A673 (cell line): ENCODE measurements at regions not wholly inside any gene's neighbourhood (a gene's known extent, or its start where the extent isn't known, plus 50 kb on each side); places are given as distances from the start of the nearest gene placed in this dataset.
"Not testable (repeated sequence)": the region's sequence is repeated elsewhere in the genome, so short reads cannot be mapped to it uniquely, and the experiment has no call there.

Experiments
- BruUV-seq: library from RNA; stranded (reverse); fragments of 400-500 nt; replicated peaks from 2 replicates; lab custom pipeline; 2021; lab: Mats Ljungman, UMichigan
- CTCF ChIA-PET: fragments of 300-600 bp; sonication (Branson Sonifier 250); formaldehyde crosslinking; loops from one replicate; lab custom pipeline; 2022; ENCODE audit warnings: antibody characterized with exemption; lab: Charles Lee
- POLR2A ChIA-PET: fragments of 300-600 bp; sonication (Branson Sonifier 250); formaldehyde crosslinking; loops from one replicate; lab custom pipeline; 2022; ENCODE audit warnings: antibody characterized with exemption; ENCODE audit not compliant: low non-redundant PET; lab: Charles Lee
- DNase-seq: peaks from one replicate; pipeline ENCODE4 v3.0.0-alpha.2; 2015; ENCODE audit warnings: low spot score
- H3K27ac ChIP-seq: fragments of 200-600 bp; sonication (generic); 2 replicates; pipeline ENCODE4 v1.5.1; 2016; ENCODE audit warnings: mixed run types, low read depth, mild to moderate bottlenecking, mixed read lengths, antibody characterized with exemption, low read length; ENCODE audit not compliant: poor library complexity, severe bottlenecking
- H3K27me3 ChIP-seq: fragments of 200-600 bp; sonication (generic); replicated peaks from 2 replicates; pipeline ENCODE4 v1.6.1; 2017; ENCODE audit warnings: mixed run types, low read depth, mild to moderate bottlenecking, mixed read lengths, antibody characterized with exemption, low read length; ENCODE audit not compliant: insufficient read depth, poor library complexity
- H3K36me3 ChIP-seq: fragments of 200-600 bp; sonication (generic); 2 replicates; pipeline ENCODE4 v1.6.1; 2016; ENCODE audit warnings: mixed run types, mild to moderate bottlenecking, mixed read lengths, antibody characterized with exemption, low read length; ENCODE audit not compliant: insufficient read depth, poor library complexity, severe bottlenecking
- H3K4me1 ChIP-seq: fragments of 200-600 bp; sonication (generic); 2 replicates; pipeline ENCODE4 v1.6.1; 2017; ENCODE audit warnings: mixed run types, mild to moderate bottlenecking, mixed read lengths, antibody characterized with exemption, low read length; ENCODE audit not compliant: insufficient read depth, poor library complexity, severe bottlenecking
- H3K4me3 ChIP-seq: fragments of 200-600 bp; sonication (generic); 2 replicates; pipeline ENCODE4 v1.5.1; 2016; ENCODE audit warnings: low read depth, mixed run types, mild to moderate bottlenecking, mixed read lengths, low read length; ENCODE audit not compliant: poor library complexity, severe bottlenecking
- H3K9me3 ChIP-seq: fragments of 200-600 bp; sonication (generic); 2 replicates; pipeline ENCODE4 v1.6.1; 2016; ENCODE audit warnings: mixed run types, low read depth, mild to moderate bottlenecking, mixed read lengths, antibody characterized with exemption, low read length; ENCODE audit not compliant: poor library complexity, severe bottlenecking
- EZH2 ChIP-seq: fragments of 200-600 bp; sonication (generic); IDR thresholded peaks from 2 replicates; pipeline ENCODE4 v1.6.1; 2017; ENCODE audit warnings: borderline replicate concordance, low read depth, mild to moderate bottlenecking, mixed read lengths, antibody characterized with exemption, low read length; ENCODE audit not compliant: poor library complexity, severe bottlenecking
- intact Hi-C: fragments of 100-400 bp; cut with micrococcal nuclease; formaldehyde crosslinking; loops from one replicate; pipeline ENCODE4 v1.10.0; 2022; ENCODE audit not compliant: unreplicated experiment
- TF ChIP-seq, protein P1 (sequence below): fragments of 300-800, 200-600 bp; sonication (generic); conservative IDR thresholded peaks from 2 replicates; pipeline ENCODE4 v1.5.1; 2017; ENCODE audit warnings: low read depth, mild to moderate bottlenecking, antibody characterized with exemption, low read length, moderate library complexity, mixed read lengths

DNA sequence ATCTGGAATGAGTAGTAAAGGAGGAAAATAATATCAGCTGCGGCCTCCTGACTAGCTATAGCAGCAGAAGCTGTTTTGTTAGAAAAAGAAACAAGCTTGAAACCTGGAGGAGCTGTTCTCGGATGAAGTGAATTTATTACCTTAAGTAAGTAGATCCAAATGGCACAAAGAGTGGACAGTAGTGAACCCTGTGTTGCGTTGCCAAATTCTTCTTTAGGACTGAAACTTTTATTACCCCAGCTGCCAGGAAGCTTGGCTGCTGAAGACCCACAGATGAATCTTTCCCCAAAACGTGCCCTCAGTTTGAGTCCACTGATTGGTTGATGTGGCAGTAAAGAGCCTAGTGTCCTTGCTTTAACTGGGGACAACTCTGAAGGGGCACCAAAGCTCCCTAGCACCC lies 366.8 kb upstream of the GBE1 start:
- no peaks in the 10 kb centered on the region for H3K27me3 ChIP-seq
- ChIA-PET POLR2A (no interaction called here), CTCF (no interaction called here)
- TF ChIP-seq EZH2, result no peak
- TF ChIP-seq, protein P1, sequence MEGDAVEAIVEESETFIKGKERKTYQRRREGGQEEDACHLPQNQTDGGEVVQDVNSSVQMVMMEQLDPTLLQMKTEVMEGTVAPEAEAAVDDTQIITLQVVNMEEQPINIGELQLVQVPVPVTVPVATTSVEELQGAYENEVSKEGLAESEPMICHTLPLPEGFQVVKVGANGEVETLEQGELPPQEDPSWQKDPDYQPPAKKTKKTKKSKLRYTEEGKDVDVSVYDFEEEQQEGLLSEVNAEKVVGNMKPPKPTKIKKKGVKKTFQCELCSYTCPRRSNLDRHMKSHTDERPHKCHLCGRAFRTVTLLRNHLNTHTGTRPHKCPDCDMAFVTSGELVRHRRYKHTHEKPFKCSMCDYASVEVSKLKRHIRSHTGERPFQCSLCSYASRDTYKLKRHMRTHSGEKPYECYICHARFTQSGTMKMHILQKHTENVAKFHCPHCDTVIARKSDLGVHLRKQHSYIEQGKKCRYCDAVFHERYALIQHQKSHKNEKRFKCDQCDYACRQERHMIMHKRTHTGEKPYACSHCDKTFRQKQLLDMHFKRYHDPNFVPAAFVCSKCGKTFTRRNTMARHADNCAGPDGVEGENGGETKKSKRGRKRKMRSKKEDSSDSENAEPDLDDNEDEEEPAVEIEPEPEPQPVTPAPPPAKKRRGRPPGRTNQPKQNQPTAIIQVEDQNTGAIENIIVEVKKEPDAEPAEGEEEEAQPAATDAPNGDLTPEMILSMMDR, result no peak
- no peaks in the 10 kb centered on the region for H3K4me1 ChIP-seq
- intact Hi-C loops, result no loop called here
- H3K9me3 ChIP-seq, result no peaks in the 10 kb centered on the region
- no peak for DNase-seq
- no peaks in the 10 kb centered on the region for H3K36me3 ChIP-seq
- no TSS peak for BruUV-seq
- H3K27ac ChIP-seq, result no peak overlapping the region
- H3K4me3 ChIP-seq, result no peak overlapping the region

DNA sequence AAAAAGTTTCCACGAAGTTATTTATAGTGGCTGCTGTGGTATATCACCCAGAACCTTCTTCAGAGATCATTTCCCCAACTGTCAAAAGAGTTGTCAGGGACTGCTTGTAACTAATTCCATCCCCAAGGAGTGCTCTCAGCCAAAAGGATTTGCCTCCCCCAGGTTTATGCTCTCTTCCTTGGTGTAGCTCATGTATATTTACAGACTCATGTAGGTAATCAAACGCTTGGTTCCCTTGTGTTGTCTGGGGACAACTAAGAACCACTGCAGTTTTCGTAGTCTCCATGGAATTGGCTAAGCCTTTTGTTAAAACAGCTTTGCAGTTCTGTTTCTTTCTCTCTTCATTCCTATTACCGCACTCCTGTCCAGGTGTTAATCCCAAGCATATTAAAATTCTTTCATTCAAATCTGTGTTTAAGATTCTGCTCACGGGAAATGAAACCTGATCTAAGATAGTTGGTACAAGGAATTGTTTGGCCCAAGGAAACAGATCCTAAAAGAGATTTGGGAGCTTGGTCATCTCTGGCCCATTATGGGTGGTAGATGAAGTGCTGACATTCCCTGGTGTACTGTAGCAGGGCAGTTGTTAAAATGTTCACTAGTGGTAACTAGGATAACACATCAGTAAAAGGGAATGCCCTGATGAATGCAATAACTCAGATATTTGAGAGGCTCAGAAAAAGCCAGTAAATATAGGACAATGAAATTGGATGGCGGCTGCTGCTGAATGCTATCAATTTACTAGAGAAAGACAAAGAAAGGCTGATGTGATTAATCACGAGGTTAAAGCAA lies 361.3 kb upstream of the GBE1 start:
- Histone ChIP-seq H3K4me1 (no peaks in the 10 kb centered on the region), H3K36me3 (no peaks in the 10 kb centered on the region), H3K4me3 (no peak overlapping the region), H3K27ac (no peak overlapping the region), H3K27me3 (no peaks in the 10 kb centered on the region), H3K9me3 (no peaks in the 10 kb centered on the region)
- CTCF ChIA-PET, result no interaction called here
- intact Hi-C loops, result no loop called here
- BruUV-seq, result no TSS peak
- DNase-seq, result no peak
- TF ChIP-seq, protein P1, result no peak
- TF ChIP-seq EZH2, result no peak
- POLR2A ChIA-PET, result no interaction called here

DNA sequence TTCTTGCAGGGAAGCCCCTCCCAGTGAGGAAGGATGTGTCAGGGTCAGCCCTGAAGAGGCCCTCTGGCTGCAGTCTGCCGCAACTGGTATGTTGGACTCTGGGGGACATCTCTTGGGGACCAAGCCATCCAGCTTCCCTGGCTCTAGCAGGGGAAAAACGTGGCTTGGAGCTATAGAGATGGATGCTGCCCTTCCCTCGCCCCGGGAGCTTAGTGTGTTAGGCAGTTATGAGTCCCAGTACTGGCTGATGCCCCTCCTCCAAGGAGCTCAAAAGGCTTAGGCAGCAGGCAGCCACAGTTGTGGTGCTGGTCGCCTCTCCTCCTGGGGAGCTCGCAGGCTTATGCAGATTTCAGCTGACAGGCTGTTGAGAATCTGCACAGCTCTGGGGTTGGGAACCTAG lies 353.1 kb upstream of the GBE1 start:
- Histone ChIP-seq H3K36me3 (no peaks in the 10 kb centered on the region), H3K27me3 (no peaks in the 10 kb centered on the region), H3K4me3 (no peak overlapping the region), H3K4me1 (no peaks in the 10 kb centered on the region), H3K27ac (no peak overlapping the region), H3K9me3 (no peaks in the 10 kb centered on the region)
- intact Hi-C loops, result no loop called here
- BruUV-seq, result no TSS peak
- TF ChIP-seq EZH2, result no peak
- TF ChIP-seq, protein P1, result no peak
- POLR2A ChIA-PET, result no interaction called here
- CTCF ChIA-PET, result no interaction called here
- no peak for DNase-seq

DNA sequence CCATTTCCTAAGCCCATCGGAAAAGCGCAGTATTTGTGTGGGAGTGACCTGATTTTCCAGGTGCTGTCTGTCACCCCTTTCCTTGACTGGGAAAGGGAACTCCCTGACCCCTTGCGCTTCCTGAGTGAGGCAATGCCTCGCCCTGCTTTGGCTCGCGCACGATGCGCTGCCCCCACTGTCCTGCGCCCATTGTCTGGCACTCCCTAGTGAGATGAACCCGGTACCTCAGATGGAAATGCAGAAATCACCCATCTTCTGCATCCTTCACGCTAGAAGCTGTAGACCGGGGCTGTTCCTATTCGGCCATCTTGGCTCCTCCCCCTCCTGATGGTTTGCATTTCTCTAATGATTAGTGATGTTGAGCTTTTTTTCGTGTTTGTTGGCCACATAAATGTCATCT lies 349.3 kb upstream of the GBE1 start:
- H3K4me3 ChIP-seq, H3K27ac ChIP-seq, DNase-seq, intact Hi-C loops, CTCF ChIA-PET, H3K9me3 ChIP-seq, H3K4me1 ChIP-seq, H3K27me3 ChIP-seq, BruUV-seq, H3K36me3 ChIP-seq, POLR2A ChIA-PET: not testable (repeated sequence)
